GM12864 (cell line): ENCODE measurements at regions not wholly inside any gene's neighbourhood (a gene's known extent, or its start where the extent isn't known, plus 50 kb on each side); places are given as distances from the start of the nearest gene placed in this dataset.
"Not testable (repeated sequence)": the region's sequence is repeated elsewhere in the genome, so short reads cannot be mapped to it uniquely, and the experiment has no call there.

Experiments
- DNase-seq: peaks from one replicate; pipeline ENCODE4 v3.0.0-alpha.2; 2011; ENCODE audit warnings: low read depth
- H3K4me3 ChIP-seq: 2 replicates; pipeline ENCODE4 v1.5.1; 2011; ENCODE audit warnings: mild to moderate bottlenecking, low read depth, low read length, control low read depth
- CTCF ChIP-seq: IDR thresholded peaks from 2 replicates; pipeline ENCODE4 v1.5.1; 2011; ENCODE audit warnings: low read depth, mild to moderate bottlenecking, moderate library complexity, low read length, control low read depth, inconsistent platforms; ENCODE audit errors: missing control alignments

DNA sequence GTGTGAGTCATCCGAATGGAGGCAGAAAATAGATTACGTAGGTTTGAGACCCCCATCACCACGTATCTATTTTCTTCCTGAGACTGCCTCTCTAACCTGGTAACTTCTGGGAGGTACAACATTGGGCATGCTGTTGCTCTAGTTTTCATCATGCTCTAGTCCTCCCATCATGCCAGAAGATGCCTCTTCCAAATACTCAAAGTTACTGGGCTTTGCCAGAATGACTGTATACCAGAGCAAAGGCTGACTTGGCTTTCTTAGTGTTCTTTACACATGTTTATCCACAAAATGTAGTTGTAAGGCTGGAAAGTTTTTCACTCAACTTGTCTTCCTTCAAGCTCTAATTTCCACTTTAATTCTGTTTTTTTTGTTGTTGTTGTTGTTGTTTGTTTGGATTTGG is 370.5 kb downstream of the MDFIC start:
- H3K4me3 ChIP-seq: no peak overlapping the region
- TF ChIP-seq CTCF: no peak
- no peak for DNase-seq

GRCh38 chr7:115289971-115290370 is 368.1 kb downstream of the MDFIC start:
- no peak for TF ChIP-seq CTCF
- no peak for DNase-seq
- H3K4me3 ChIP-seq: no peak overlapping the region

DNA sequence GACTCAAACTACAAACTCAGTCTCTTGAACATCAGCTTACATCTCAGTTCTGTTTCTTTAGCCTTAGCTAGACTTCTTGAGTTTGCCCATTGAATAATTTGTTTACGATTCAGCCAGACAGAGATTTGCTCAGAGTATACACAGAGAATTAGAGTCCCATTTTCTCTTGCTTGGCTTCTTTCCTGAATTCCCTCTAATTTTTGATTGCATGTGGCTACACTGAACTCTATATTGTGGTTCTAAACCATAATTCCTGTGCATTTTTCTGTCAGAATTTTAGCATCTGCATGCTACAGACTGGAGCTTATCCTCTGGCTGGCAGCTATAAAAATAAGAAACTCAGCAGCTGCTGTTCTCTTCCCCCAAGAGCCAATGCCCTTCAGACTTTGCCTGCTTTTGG is 354.9 kb downstream of the MDFIC start:
- no peak overlapping the region for H3K4me3 ChIP-seq
- TF ChIP-seq CTCF: no peak
- DNase-seq: no peak

GRCh38 chr7:115273855-115274254 is 352.0 kb downstream of the MDFIC start:
- DNase-seq, H3K4me3 ChIP-seq: not testable (repeated sequence)

DNA sequence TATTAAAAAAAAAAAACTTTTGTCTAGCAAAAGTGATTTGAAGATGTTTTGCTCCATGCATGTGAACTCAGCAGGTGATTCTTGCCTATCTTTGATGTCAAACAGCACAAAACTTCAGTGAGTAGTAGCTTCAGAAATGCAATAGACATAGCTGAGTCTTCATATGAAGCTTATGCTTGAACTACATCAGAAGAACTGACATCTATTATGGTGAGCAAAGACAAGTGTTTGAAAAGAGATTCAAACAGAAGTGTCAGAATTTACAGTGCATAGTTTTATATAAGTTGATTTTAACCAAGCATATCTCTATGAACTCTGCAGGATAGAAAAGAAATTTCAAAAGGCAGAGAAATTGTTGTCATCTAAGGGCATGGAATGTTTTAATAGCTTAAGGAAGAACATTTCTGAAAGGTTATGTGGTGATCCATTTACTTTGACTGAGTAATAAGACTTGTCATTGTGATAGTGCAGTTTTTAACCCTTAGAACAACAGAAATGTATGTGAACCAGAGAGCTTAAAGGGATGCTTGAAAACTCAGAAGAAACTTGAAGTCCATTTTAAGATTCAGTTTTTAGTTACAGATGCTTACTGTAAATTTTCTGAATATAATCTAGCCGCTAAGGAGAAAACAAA is 351.4 kb downstream of the MDFIC start:
- H3K4me3 ChIP-seq: no peak overlapping the region
- no peak for TF ChIP-seq CTCF
- DNase-seq: no peak

DNA sequence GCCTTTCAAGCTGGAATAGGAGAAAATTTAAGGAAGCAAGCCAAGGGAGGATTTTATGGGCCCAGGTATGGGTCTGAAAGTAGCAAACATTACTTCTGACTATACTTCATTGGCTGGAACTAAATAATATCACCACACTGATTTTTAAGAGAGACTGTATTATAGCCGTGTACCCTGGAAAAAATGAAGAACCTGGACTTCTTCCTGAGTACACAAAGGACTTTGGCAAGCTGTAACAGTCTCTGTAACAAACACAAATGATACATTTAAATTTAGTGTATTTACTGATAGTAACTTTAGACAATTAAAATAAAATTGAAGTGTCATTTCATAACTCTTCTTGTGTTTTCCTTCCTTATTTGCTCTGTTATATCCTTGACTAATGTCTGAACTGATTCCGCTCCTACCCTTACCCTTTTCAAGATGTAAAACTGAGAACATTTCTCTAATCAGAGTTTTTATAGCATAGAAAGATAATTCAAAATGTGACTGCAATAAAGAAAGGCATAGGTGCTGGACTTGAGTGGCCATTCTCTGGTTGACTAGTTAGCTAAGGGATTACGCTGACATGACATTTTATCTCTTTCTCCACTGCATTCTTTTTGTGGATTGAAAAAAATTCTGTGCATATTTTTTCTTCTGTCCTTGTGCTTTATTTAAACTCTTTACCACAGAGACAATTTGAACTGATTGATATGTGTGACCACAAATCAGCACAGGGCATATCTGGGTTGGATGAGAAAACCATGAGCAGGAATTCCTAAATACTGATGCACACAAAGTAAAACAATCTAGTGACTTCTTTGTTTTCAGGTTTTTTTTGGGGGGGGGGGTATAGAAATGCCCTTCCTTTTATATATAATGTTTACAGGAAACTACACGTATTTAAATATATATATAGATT is 349.7 kb downstream of the MDFIC start:
- H3K4me3 ChIP-seq: no peak overlapping the region
- no peak for DNase-seq
- TF ChIP-seq CTCF: no peak

DNA sequence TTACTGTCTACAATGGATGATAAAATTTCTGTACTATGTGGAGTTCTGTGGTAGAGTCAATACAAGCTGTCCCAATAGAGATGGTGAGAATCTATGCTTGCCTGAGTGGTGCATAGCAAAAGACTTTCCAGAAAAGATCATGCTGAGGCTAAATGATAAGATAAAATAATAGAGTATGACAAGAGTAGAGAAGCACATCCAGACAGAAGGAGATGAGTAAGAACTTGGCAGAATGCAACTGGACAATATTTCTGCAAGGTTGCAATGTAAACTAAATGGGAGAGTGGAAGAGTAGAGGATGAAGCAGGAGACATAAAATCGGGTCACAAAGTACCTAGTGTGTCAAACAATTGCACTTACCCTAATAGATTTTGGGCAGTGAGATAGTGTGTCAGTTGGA is 347.6 kb downstream of the MDFIC start:
- no peak for DNase-seq
- H3K4me3 ChIP-seq: no peak overlapping the region
- no peak for TF ChIP-seq CTCF
